Activated CD4-positive, CD25-positive, alpha-beta regulatory T cell treated with anti-CD3 and anti-CD28 coated beads, Interleukin-2, amount 50 U/mL, for 24 hours (primary cell): ENCODE measurements at regions not wholly inside any gene's neighbourhood (a gene's known extent, or its start where the extent isn't known, plus 50 kb on each side); places are given as distances from the start of the nearest gene placed in this dataset.

Source experiments
- ATAC-seq, 2 donors: fragments of 150-1000 bp; cut with Tn5 transposase; one replicate each; pipeline ENCODE4 v1.10.0; 2021; ENCODE audit warnings: mild to moderate bottlenecking in 1 of 2, moderate library complexity in 1 of 2

DNA sequence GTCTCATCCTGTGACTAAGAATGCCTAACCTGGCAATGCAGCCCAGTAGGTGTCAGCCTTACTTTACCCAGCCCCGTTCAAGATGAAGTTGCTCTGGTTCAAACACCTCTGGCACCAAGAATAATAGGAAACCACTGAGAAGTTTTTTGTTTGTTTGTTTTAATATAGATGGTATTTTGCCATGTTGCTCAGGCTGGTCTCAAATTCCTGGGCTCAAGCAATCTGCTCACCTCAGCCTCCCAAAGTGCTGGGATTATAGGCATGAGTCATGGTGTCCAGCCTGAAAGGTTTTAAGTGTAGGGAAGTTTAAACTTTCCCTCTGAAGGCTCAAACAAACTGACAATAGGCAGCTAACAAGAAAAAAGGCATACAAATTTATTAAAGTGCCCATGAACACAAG, 51.2 kb upstream of the ABCC4 start:
- ATAC-seq = no peak

GRCh38 chr13:95354156-95354555, 52.9 kb upstream of the ABCC4 start:
- ATAC-seq = no peak

DNA sequence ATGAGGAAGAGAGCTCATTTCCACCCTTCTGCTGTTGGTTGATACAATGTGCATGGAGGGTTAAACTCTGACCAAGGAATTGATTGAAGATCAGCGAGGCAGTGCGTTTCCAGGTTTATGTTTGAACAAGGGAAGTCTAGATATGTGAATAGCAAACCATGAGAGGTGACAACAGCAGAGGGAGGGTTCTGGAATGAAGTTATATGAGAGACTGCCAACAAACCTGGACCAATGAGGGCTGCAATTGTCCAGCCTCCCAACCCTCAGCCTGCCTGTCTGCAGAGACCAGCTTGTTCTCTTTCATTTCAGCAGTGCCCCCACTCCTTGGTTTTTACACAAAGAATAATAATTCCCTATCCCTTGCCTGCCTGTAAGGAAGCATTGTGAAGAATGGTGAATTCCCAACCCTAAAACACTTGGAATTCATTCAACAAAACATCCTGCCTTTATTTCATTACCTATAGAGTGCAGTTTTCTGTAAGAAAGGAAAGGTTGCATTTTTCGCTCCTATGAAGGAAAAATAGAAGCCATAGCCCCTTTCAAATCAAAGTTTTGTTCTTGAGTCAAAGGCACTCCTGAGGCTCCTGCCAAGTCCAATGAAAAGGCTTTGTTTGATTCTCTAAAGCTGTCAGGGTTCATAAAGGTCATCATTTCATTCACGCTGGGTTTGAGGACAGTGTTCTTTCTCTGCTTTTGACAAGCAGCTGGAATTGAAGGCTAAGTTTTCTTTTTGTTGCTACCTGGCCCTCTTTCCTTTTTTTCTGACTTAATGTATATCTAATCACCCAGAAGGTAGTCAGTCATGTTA, 53.6 kb upstream of the ABCC4 start:
- no peak for ATAC-seq

DNA sequence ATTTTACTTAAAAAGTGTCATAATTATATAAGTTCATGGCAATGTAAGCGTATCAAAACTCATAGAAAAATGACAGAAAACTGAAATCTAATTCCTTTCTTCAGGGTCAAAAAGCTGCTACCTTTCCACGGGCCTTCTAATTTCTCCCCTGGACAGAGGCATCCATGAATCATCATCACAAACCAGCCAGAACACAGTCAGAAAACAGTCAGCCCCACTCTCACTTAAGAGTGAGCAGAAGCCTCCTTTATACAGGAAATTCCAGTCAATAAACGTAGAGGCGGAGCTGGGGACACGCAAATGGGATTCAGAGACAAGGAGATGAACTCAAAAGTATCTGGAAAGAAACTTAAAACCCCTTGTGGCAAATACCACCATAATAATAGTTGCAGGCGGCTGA, 54.2 kb upstream of the ABCC4 start:
- ATAC-seq = no peak

DNA sequence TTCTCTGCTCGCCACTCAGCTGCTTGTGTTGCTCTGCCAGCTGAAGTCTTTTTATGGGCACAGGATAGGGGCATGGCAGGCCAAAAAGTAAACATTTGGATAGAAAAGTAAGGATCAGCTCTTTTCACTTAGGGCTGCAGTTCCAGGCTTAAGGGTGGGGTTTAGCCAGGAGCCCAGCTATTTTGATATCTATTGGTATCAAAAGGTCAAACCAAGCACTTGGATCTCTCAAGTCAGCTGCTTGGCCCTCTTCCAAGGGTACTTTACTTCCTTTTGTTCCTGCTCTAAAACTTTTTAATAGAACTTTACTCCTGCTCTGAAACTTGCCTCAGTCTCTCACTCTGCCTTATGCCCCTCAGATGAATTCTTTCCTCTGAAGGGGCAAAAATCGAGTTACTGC, 55.7 kb upstream of the ABCC4 start:
- ATAC-seq = no peak

- no peak for ATAC-seq
Observed at GRCh38 chr13:95357875-95358274, 56.6 kb upstream of the ABCC4 start.

- ATAC-seq = no peak
Observed at GRCh38 chr13:95360052-95360451, 58.8 kb upstream of the ABCC4 start.

GRCh38 chr13:95360464-95361097, 59.3 kb upstream of the ABCC4 start:
- no peak for ATAC-seq

DNA sequence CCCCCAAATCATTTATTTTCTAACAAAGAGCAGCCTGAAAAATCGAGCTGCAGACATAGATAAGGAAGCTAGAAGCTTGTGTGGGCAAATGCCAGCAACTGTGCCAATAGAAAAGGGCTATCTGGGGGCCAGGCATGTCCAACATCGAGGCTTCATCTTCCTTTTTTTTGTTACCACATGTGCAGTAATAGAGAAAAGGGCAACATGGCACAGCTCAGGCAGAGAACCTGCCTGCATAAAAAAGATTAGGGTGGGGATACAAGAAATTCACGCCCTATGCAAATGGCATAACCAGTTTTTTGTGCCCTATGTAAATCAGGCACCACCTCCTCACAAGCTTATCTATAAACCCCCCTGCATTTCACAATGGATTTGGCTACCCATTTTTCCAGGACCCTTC, 60.4 kb upstream of the ABCC4 start:
- ATAC-seq = no peak

DNA sequence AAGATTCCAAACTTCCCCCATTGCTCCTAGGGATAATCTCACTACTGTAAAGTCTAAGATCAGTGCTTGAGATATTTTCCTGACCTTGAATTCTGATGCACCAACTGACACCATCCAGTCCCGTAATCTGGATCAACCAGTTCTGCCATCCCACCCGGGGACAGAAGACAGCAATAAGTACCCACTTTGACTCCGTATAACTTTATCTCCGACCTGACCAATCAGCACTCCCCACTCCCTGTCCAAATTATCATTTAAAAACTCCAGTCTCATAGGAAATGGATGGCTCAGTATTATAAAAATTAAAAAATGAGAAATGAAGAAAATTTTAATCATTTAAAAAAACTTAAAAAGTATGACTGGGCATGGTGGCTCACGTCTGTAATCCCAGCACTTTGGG, 61.4 kb upstream of the ABCC4 start:
- ATAC-seq = no peak

DNA sequence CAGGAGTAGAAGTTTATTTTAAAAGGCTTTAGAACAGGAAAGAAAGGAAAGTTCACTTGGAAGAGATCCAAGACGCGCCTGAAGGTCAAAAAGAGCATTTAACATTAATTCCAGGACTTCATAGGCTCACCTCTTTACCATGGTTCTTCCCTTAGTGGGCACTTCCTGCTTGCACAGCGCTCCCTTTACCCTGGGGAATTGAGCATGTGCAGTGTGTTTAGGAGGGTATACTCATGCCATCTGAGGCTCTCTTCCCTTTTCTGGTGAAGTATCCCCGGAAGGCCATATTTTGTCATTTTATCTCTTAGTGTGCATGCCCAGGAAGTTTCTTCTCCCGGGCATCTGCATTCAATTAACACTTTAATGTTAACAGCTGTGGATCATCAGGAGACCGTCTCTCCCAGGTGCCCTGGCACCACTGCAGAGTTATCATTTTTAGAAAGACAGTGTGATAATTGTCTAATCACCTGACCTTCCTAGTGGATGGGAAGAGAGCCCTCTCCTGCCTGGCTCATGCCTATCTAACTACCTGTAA, 66.1 kb upstream of the ABCC4 start:
- ATAC-seq = no peak

- no peak for ATAC-seq
Observed at GRCh38 chr13:95368998-95369397, 67.7 kb upstream of the ABCC4 start.

- ATAC-seq = no peak
Observed at GRCh38 chr13:95375706-95376105, 74.5 kb upstream of the ABCC4 start.

GRCh38 chr13:95378603-95379002, 77.4 kb upstream of the ABCC4 start:
- no peak for ATAC-seq

DNA sequence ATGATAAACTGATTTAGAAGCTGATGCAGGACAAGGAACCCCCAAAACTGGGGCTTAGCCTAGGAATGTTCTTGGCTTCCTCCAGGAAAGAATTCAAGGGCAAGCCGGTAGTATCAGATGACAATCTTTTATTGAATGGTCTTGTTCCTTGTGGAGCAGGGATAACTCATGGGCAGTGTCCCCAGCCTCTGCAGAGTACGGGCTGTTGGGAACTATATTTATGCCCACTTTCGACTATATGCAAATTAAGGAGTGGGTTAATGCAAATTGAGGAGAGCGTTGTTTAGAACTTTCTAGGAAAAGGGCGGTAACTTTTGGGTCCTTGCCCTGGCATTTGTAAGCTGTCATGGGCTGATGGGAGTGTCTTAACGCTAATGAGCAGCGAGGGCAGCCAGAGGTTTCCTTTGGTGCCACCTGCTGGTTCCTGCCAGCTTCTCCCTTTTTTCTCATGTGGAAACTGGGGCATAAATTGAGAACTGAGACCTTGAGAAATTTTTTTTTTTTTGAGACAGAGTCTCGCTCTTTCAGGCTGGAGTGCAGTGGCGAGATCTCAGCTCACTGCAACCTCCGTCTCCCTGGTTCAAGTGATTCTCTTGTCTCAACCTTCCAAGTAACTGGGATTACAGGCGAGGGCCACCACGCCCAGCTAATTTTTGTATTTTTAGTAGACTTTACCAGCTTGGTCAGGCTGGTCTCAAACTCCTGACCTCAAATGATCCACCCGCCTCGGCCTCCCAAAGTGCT, 79.4 kb upstream of the ABCC4 start:
- ATAC-seq = peak; percentile 76 to 86

DNA sequence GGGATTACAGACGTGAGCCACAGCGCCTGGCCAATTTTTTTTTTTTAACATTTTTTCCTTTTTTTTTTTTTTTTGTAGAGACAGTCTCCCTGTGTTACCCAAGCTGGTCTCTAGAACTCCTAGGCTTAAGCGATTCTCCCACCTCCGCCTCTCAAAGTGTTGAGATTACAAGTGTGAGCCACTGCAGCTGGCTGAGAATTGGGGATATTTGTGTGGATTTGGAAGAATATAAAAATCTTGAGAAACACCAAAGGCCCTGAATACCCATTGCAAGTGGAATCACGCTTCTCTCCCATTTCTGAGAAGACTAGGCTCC, 79.9 kb upstream of the ABCC4 start:
- ATAC-seq = no peak

- no peak for ATAC-seq
Observed at GRCh38 chr13:95382411-95382810, 81.2 kb upstream of the ABCC4 start.

DNA sequence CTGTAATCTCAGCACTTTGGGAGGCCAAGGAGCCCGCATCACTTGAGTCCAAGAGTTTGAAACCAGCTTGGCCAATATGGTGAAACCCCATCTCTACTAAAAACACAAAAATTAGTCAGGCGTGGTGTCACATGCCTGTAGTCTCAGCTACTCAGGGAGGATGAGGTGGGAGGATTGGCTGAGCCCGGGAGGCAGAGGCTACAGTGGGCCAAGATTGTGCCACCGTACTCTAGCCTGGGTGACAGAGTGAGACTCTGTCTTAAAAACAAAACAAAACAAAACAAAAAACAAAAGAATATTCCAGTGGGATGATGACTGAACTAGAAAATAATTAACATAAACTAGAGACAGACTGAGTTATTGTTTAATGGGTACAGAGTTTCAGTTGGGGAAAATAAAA, 81.7 kb upstream of the ABCC4 start:
- ATAC-seq = no peak

DNA sequence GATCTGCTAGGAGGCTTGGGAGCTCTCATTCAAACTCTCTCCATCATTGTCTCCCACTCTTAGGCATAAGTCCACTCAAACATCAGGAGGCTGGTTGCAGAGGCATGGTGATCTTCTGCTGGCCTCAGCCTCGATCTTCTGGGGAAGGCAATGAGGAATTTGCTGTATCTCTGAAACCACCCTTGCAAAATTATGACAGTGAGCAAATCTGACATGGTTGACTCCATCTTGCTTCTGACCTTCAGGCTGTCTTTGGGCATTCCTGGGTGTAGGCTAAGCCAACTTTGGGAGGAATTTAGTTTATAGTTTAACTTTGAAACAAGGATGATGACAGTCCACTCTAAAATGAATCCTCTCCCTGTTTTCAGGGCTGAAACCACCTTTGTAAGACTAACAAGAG, 84.1 kb upstream of the ABCC4 start:
- ATAC-seq = no peak

DNA sequence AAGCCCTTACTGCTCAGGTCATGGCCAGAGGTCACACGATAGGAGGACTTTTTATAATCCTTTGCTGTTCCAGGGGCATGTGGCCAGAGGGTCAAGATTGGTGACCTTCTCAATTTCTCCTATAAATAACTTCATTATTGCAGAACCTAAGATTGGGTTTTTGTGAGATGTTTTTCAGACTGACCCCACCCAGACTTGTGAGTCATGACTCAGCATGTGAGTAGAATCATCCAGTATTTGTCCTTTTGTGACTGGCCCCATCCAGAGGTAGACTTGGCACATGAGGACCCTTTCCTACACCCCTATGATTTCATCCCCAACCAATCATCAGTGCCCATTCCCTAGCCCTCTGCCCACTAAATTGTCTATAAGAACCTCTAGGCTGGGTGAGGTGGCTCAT, 84.5 kb upstream of the ABCC4 start:
- ATAC-seq = no peak

DNA sequence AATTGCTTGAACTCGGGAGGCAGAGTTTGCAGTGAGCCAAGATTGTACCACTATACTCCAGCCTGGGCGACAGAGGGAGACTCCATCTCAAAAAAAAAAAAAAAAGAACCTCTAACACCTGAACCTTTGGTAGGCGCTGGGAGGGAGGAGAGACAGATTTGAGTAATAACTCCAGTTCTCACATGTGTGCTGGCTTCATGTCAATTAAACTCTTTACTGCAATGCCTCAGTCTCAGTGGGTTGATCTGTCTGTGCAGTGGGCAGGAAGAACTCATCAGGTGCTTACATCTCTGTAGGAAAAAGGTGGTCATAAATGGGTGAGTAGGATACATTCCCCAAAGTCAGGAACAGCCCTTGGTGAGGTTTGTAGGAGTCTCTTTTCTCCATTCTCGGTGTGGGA, 85.1 kb upstream of the ABCC4 start:
- ATAC-seq = no peak

DNA sequence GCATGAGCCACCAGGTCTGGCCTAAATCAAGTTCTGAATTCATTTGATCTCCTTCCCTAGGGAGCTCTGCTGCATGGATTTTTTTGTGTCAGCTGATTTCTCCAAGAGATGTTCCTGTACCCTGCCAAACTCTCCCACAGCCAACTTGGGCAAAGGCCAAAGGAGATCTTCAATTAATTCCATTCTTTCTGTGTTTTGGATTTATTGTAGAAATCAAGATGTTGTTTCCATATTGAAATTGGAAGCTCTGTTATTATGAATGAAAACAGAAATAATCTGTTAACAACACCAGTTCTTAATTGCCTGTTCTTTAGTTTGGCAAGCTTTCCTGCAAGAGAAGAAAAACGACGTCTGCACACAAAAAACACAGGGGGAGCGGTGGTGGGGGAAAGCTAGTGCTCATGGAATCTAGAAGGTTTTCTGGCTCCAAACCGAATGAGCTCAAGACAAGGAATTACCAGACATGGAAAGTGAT, 86.5 kb upstream of the ABCC4 start:
- no peak for ATAC-seq

- no peak for ATAC-seq
Observed at GRCh38 chr13:95388420-95389079, 87.3 kb upstream of the ABCC4 start.
